ENCODE measurements at regions not wholly inside any gene's neighbourhood (a gene's known extent, or its start where the extent isn't known, plus 50 kb on each side); places are given as distances from the start of the nearest gene placed in this dataset.

GRCh38 chr6:155738602-155739105 is 283.0 kb upstream of the NOX3 start:
- TF ChIP-seq CTCF (IDR thresholded peaks at IDR 0.05; ENCODE audit: unreplicated experiment), result no peak
- Mint-ChIP-seq H3K9me3 (ENCODE audit: low read depth, unreplicated experiment) (peaks cover 3% of the 10 kb centered on the region), H3K4me3 (ENCODE audit: low read depth, unreplicated experiment) (no peak overlapping the region), H3K27me3 (ENCODE audit: unreplicated experiment) (no peaks in the 10 kb centered on the region), H3K36me3 (ENCODE audit: insufficient read depth, unreplicated experiment) (no peaks in the 10 kb centered on the region), H3K27ac (ENCODE audit: unreplicated experiment) (no peak overlapping the region), H3K4me1 (ENCODE audit: low read depth, unreplicated experiment) (no peaks in the 10 kb centered on the region)
- no peak for DNase-seq
- intact Hi-C loops (cut with micrococcal nuclease; ENCODE audit: unreplicated experiment), result no loop called here
- CTCF ChIA-PET, result no interaction called here
- BruUV-seq (replicated peaks), result no TSS peak

- Mint-ChIP-seq H3K4me3 (ENCODE audit: low read depth, unreplicated experiment) (no peak overlapping the region), H3K4me1 (ENCODE audit: low read depth, unreplicated experiment) (peaks cover 9% of the 10 kb centered on the region), H3K27me3 (ENCODE audit: unreplicated experiment) (no peaks in the 10 kb centered on the region), H3K27ac (ENCODE audit: unreplicated experiment) (no peak overlapping the region), H3K36me3 (ENCODE audit: insufficient read depth, unreplicated experiment) (no peaks in the 10 kb centered on the region), H3K9me3 (ENCODE audit: low read depth, unreplicated experiment) (no peaks in the 10 kb centered on the region)
- CTCF ChIA-PET, result no interaction called here
- no peak for DNase-seq
- no TSS peak for BruUV-seq (replicated peaks)
- no peak for TF ChIP-seq CTCF (IDR thresholded peaks at IDR 0.05; ENCODE audit: unreplicated experiment)
- intact Hi-C loops (cut with micrococcal nuclease; ENCODE audit: unreplicated experiment), result no loop called here
These were observed 261.7 kb upstream of the NOX3 start for GRCh38 chr6:155717374-155717773.

- H3K9me3 Mint-ChIP-seq (ENCODE audit: low read depth, unreplicated experiment), result no peaks in the 10 kb centered on the region
- no peak overlapping the region for H3K4me3 Mint-ChIP-seq (ENCODE audit: low read depth, unreplicated experiment)
- H3K27me3 Mint-ChIP-seq (ENCODE audit: unreplicated experiment), result no peaks in the 10 kb centered on the region
- intact Hi-C loops (cut with micrococcal nuclease; ENCODE audit: unreplicated experiment), result no loop called here
- no peak overlapping the region for H3K27ac Mint-ChIP-seq (ENCODE audit: unreplicated experiment)
- TF ChIP-seq CTCF (IDR thresholded peaks at IDR 0.05; ENCODE audit: unreplicated experiment), result no peak
- H3K4me1 Mint-ChIP-seq (ENCODE audit: low read depth, unreplicated experiment), result peaks cover 18% of the 10 kb centered on the region
- no peaks in the 10 kb centered on the region for H3K36me3 Mint-ChIP-seq (ENCODE audit: insufficient read depth, unreplicated experiment)
- DNase-seq, result peak; percentile 5
- BruUV-seq (replicated peaks), result no TSS peak
- CTCF ChIA-PET, result no interaction called here
These were observed 255.1 kb upstream of the NOX3 start for GRCh38 chr6:155710704-155711103.

- Mint-ChIP-seq H3K9me3 (ENCODE audit: low read depth, unreplicated experiment) (no peaks in the 10 kb centered on the region), H3K27me3 (ENCODE audit: unreplicated experiment) (no peaks in the 10 kb centered on the region), H3K4me1 (ENCODE audit: low read depth, unreplicated experiment) (peaks cover 20% of the 10 kb centered on the region), H3K27ac (ENCODE audit: unreplicated experiment) (no peak overlapping the region), H3K4me3 (ENCODE audit: low read depth, unreplicated experiment) (no peak overlapping the region), H3K36me3 (ENCODE audit: insufficient read depth, unreplicated experiment) (no peaks in the 10 kb centered on the region)
- CTCF ChIA-PET, result no interaction called here
- no TSS peak for BruUV-seq (replicated peaks)
- intact Hi-C loops (cut with micrococcal nuclease; ENCODE audit: unreplicated experiment), result no loop called here
- no peak for TF ChIP-seq CTCF (IDR thresholded peaks at IDR 0.05; ENCODE audit: unreplicated experiment)
- DNase-seq, result no peak
These were observed 253.6 kb upstream of the NOX3 start for GRCh38 chr6:155709262-155709661.
